NB4 (cell line): ENCODE measurements at regions not wholly inside any gene's neighbourhood (a gene's known extent, or its start where the extent isn't known, plus 50 kb on each side); places are given as distances from the start of the nearest gene placed in this dataset.
"Not testable (repeated sequence)": the region's sequence is repeated elsewhere in the genome, so short reads cannot be mapped to it uniquely, and the experiment has no call there.

Source experiments
- DNase-seq: peaks from one replicate; pipeline ENCODE4 v3.0.0; 2010; ENCODE audit warnings: low read depth
- H3K4me3 ChIP-seq: one replicate; pipeline ENCODE4 v1.5.1; 2011; ENCODE audit warnings: mild to moderate bottlenecking, low read depth, low read length, moderate library complexity
- MYC ChIP-seq: IDR thresholded peaks from 2 replicates; pipeline ENCODE4 v1.6.1; 2011; ENCODE audit warnings: low read depth, low read length
- POLR2A ChIP-seq: IDR thresholded peaks from 2 replicates; pipeline ENCODE4 v1.6.1; 2011; ENCODE audit warnings: mild to moderate bottlenecking; ENCODE audit not compliant: insufficient read length; ENCODE audit errors: extremely low read depth
- TF ChIP-seq, protein P1 (sequence below): IDR thresholded peaks from 2 replicates; pipeline ENCODE4 v1.6.1; 2011; ENCODE audit warnings: low read depth, low read length
- TF ChIP-seq, protein P2 (sequence below): IDR thresholded peaks from one replicate; pipeline ENCODE4 v1.5.1; 2012; ENCODE audit warnings: low read depth, low read length

DNA sequence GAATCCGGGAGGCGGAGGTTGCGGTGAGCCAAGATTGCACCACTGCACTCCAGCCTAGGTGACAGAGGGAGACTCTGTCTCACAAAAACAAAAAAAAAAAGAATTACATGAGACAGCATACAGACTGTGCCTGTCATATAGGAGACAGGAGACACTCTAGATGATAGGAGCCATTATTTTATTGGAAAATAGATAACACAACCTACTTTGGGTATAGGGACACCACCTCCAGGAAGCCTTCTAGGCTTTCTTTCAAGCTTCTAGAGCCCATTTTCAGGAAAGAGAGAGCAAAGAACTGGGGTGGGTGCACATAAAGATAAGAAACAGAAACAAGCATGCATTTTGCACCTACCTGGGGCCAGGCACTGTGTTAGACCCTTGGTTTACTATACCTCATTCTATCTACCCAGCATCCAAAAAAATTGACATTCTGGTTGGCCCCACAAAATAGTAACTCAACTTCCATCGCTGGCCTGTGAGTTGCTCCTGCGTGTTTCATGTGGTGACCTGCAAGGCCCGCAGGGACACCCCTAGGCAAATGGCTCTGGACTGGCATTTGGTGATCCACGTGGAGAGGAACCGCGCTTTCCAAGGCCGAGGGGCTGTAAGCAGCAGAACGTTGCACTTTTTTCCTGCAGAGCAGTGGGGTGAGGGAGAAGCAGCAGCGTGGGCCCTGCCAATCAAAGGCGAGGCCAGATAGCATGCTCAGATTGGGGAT is 57.1 kb upstream of the CACUL1 start:
- no peak for DNase-seq
- no peak for TF ChIP-seq POLR2A
- TF ChIP-seq, protein P1, sequence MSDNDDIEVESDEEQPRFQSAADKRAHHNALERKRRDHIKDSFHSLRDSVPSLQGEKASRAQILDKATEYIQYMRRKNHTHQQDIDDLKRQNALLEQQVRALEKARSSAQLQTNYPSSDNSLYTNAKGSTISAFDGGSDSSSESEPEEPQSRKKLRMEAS, result no peak
- TF ChIP-seq, protein P2, sequence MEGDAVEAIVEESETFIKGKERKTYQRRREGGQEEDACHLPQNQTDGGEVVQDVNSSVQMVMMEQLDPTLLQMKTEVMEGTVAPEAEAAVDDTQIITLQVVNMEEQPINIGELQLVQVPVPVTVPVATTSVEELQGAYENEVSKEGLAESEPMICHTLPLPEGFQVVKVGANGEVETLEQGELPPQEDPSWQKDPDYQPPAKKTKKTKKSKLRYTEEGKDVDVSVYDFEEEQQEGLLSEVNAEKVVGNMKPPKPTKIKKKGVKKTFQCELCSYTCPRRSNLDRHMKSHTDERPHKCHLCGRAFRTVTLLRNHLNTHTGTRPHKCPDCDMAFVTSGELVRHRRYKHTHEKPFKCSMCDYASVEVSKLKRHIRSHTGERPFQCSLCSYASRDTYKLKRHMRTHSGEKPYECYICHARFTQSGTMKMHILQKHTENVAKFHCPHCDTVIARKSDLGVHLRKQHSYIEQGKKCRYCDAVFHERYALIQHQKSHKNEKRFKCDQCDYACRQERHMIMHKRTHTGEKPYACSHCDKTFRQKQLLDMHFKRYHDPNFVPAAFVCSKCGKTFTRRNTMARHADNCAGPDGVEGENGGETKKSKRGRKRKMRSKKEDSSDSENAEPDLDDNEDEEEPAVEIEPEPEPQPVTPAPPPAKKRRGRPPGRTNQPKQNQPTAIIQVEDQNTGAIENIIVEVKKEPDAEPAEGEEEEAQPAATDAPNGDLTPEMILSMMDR, result no peak
- TF ChIP-seq MYC, result no peak
- H3K4me3 ChIP-seq, result no peak overlapping the region

DNA sequence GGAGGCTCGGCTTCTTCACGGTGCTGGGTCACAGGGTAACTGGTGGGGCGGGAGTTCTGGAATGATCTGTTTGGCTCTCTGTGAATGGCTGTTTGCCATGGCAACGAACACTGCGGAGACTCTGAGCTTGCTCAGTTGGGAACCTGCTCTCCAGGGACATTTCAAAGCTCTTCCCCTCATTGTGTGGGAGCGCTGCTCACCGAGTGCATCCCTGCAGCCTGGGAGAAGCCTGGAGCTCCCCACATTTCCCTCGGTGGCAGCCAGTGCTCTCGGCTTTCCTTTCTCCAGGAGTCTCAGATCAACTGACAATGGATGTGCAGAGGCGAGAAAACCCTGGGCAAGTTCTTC is 57.6 kb upstream of the CACUL1 start:
- H3K4me3 ChIP-seq, result no peak overlapping the region
- TF ChIP-seq, protein P1, result no peak
- TF ChIP-seq MYC (no peak), POLR2A (no peak)
- TF ChIP-seq, protein P2, result no peak
- no peak for DNase-seq

DNA sequence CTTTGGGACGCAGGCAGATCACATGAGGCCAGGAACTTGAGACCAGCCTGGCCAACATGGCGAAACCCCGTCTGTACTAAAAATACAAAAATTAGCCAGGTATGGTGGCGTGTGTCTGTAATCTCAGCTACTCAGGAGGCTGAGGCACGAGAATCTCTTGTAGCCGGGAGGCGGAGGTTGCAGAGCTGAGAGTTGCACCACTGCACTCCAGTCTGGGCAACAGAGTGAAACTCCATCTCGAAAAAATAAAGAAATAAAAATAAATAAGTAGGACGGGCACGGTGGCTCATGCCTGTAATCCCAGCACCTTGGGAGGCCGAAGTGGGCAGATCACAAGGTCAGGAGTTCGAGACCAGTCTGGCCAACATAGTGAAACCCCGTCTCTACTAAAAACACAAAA is 58.2 kb upstream of the CACUL1 start:
- H3K4me3 ChIP-seq, DNase-seq: not testable (repeated sequence)

DNA sequence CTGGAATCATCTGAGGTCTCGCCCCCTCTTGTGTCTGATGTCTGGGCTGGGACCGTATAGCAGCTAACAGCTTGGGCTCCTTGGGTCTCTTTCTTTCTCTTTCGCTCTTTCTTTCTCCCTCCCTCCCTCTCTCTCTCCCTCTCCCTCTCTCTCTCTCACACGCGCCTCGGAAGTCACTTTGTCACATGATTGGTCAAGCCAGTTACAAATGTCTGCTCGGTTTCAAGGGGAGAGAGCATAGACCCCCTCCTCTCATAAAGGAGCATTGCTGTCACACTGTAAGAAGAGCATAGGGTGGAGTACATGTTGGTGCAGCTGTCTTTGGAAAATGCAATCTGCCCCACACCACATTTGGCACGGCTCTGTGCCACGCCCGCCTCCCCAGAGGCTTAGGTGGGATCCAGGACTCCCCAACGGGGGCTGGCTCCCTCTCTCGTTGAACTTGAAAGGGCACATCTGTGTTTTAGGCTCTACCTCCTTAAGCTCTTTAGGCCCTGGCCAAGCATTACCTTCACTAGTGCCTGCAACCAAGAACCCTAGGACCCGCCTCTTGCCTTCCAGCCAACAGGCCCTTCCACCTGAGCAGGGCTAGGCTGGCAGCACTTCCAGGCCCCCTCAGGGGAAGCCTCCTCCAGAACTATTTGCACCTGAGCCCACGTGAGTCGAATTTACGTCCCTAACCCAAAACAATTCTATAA is 61.9 kb upstream of the CACUL1 start:
- TF ChIP-seq, protein P2, result no peak
- TF ChIP-seq MYC (no peak), POLR2A (no peak)
- TF ChIP-seq, protein P1, result no peak
- no peak for DNase-seq
- no peak overlapping the region for H3K4me3 ChIP-seq

DNA sequence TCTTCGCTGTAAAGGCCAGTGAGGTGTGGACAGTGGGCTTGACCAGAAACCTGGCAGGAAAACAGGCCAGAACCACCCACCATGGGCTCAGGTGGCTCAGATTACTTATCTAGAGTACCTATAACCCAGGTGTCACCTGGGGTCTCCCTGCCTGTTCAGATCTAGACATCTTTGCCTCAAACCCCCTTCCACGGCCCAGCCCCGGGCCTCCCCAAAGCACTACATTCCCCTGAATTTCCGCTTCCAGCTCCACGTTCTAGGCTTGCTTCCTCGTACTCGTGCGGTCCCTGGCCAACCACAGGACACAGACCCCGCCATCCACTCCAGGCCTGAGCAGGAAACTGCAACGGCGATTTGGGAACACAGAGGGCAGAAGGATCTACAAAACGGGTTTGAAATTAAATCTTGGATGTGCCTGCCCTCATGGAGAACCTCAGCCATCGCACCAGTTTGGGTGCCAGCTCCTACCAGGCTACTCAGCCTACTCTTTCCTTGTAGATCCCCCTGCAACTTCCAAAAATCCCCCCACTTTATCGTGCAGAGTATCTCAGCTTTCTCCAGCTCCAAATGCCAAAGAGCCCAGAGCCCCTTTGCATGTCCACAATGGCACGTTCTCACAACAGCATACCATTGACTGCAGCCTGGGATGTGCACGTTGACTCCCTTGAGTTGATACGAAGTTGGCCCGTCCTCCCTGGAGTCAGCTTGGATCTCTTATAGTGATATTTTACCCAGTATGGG is 62.7 kb upstream of the CACUL1 start:
- no peak for DNase-seq
- TF ChIP-seq, protein P1, result no peak
- TF ChIP-seq MYC, result no peak
- no peak for TF ChIP-seq POLR2A
- TF ChIP-seq, protein P2, result no peak
- no peak overlapping the region for H3K4me3 ChIP-seq

DNA sequence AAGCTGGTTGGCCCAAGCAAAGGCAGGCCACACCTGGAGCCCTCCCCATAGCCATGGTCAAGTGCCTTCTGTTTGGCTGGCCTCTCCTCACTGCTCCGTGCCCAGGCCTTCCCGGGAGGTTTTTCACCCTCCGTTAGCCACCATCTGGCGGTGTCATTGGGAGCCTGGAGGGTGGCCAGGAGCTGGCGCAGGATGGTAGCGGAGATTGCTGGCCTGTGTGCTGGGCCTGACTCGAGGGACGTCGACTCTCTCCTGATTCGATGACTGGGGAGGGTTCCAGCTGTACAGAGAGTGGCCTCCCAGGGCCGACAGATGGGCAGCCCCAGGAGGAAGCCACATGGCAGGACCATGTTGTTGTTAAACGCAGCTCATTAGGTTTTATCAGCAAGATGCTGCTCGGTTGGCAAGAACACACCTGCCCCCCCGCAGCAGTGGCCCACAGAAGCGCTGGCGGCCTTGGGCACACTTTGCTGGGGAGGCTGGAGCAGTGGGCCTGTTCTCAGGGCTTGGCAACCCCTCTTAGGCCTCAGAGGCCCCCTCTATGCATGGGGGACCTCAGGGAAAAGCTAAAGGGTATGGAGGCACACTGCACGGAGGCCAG is 64.0 kb upstream of the CACUL1 start:
- no peak overlapping the region for H3K4me3 ChIP-seq
- TF ChIP-seq, protein P2, result no peak
- TF ChIP-seq MYC, result no peak
- TF ChIP-seq, protein P1, result no peak
- TF ChIP-seq POLR2A, result no peak
- no peak for DNase-seq
